ENCODE measurements at regions not wholly inside any gene's neighbourhood (a gene's known extent, or its start where the extent isn't known, plus 50 kb on each side); places are given as distances from the start of the nearest gene placed in this dataset.

DNA sequence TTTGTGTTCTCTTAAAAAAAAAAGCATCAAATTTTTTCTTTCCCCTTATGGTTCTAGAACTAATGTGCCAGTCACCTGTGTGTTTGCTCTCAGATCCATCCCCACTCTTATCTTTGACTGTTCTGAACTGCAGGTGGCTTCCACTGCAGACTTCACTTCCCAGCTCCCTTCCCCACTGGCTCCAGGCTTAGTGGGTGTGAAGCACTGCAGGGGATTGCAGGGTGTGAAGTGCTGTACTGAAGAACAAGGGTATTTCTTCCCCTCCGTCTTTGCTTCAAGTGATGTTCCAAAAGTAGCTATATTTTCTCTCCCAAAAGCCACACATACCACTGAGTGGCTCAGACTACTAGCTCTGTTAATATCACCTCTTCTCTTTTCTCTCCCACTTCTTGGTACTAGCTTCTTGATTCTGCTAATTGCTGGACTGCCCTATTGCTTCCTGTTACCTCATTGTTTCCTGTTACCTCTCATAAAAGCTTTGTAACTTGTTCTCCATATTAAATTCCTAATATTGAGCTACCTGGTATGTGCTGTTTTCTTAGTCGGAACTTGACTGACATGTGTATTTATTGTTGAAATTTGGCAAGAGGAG, 115.4 kb upstream of the PRICKLE1 start:
- Histone ChIP-seq H4K20me1 (ENCODE audit: insufficient read depth, low read length, poor library complexity, severe bottlenecking) (no peaks in the 10 kb centered on the region), H3K4me3 (ENCODE audit: low read length, poor library complexity, severe bottlenecking) (no peak overlapping the region), H3K9me3 (ENCODE audit: insufficient read depth, low read depth, low read length) (no peaks in the 10 kb centered on the region), H3K9me2 (replicated peaks; ENCODE audit: low read depth, low read length) (no peaks in the 10 kb centered on the region), H3F3A (ENCODE audit: low read depth) (no peaks in the 10 kb centered on the region), H3K79me2 (ENCODE audit: insufficient read depth, low read length) (no peaks in the 10 kb centered on the region), H3K36me3 (ENCODE audit: insufficient read depth, low read length) (no peaks in the 10 kb centered on the region), H3K4me1 (ENCODE audit: insufficient read depth, low read length, poor library complexity, severe bottlenecking) (peaks cover 5% of the 10 kb centered on the region), H3K27me3 (ENCODE audit: insufficient read depth, low read length, poor library complexity, severe bottlenecking) (no peaks in the 10 kb centered on the region), H3K4me2 (ENCODE audit: low read depth, low read length, poor library complexity, severe bottlenecking) (no peak overlapping the region), H3K9ac (ENCODE audit: low read depth, low read length, poor library complexity, severe bottlenecking) (no peak overlapping the region), H2AFZ (ENCODE audit: low read length) (no peak overlapping the region)
- no peak for TF ChIP-seq EZH2phosphoT487 (IDR thresholded peaks at IDR 0.05; ENCODE audit: borderline replicate concordance)
- TF ChIP-seq, protein P1, sequence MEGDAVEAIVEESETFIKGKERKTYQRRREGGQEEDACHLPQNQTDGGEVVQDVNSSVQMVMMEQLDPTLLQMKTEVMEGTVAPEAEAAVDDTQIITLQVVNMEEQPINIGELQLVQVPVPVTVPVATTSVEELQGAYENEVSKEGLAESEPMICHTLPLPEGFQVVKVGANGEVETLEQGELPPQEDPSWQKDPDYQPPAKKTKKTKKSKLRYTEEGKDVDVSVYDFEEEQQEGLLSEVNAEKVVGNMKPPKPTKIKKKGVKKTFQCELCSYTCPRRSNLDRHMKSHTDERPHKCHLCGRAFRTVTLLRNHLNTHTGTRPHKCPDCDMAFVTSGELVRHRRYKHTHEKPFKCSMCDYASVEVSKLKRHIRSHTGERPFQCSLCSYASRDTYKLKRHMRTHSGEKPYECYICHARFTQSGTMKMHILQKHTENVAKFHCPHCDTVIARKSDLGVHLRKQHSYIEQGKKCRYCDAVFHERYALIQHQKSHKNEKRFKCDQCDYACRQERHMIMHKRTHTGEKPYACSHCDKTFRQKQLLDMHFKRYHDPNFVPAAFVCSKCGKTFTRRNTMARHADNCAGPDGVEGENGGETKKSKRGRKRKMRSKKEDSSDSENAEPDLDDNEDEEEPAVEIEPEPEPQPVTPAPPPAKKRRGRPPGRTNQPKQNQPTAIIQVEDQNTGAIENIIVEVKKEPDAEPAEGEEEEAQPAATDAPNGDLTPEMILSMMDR (conservative IDR thresholded peaks at IDR 0.05; ENCODE audit: low read length): no peak

DNA sequence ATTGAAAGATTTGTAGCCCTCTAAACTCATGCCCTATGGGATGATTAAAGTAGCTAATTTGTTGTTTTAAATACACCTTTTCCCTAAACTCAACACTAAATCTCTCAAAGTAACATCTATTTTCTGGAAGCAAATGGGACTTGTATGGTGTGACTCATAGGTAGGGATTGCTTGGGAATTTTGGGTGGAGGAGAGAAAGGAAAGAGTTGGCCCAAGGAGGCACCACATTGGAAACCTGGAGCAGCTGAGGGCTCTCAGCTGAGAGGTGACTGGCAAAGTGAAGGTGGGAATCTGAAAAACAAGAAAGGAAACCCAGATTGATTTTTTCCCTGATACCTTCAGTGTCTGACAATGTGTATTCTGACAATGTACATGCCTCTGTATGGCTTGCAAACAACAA, 114.8 kb upstream of the PRICKLE1 start:
- Histone ChIP-seq H3F3A (ENCODE audit: low read depth) (no peaks in the 10 kb centered on the region), H3K36me3 (ENCODE audit: insufficient read depth, low read length) (no peaks in the 10 kb centered on the region), H4K20me1 (ENCODE audit: insufficient read depth, low read length, poor library complexity, severe bottlenecking) (no peaks in the 10 kb centered on the region), H3K4me2 (ENCODE audit: low read depth, low read length, poor library complexity, severe bottlenecking) (no peak overlapping the region), H3K9ac (ENCODE audit: low read depth, low read length, poor library complexity, severe bottlenecking) (no peak overlapping the region), H3K9me2 (replicated peaks; ENCODE audit: low read depth, low read length) (no peaks in the 10 kb centered on the region), H3K79me2 (ENCODE audit: insufficient read depth, low read length) (no peaks in the 10 kb centered on the region), H3K4me3 (ENCODE audit: low read length, poor library complexity, severe bottlenecking) (no peak overlapping the region), H3K27me3 (ENCODE audit: insufficient read depth, low read length, poor library complexity, severe bottlenecking) (no peaks in the 10 kb centered on the region), H2AFZ (ENCODE audit: low read length) (no peak overlapping the region), H3K4me1 (ENCODE audit: insufficient read depth, low read length, poor library complexity, severe bottlenecking) (peaks cover 5% of the 10 kb centered on the region), H3K9me3 (ENCODE audit: insufficient read depth, low read depth, low read length) (no peaks in the 10 kb centered on the region)
- TF ChIP-seq, protein P1 (conservative IDR thresholded peaks at IDR 0.05; ENCODE audit: low read length): no peak
- no peak for TF ChIP-seq EZH2phosphoT487 (IDR thresholded peaks at IDR 0.05; ENCODE audit: borderline replicate concordance)

DNA sequence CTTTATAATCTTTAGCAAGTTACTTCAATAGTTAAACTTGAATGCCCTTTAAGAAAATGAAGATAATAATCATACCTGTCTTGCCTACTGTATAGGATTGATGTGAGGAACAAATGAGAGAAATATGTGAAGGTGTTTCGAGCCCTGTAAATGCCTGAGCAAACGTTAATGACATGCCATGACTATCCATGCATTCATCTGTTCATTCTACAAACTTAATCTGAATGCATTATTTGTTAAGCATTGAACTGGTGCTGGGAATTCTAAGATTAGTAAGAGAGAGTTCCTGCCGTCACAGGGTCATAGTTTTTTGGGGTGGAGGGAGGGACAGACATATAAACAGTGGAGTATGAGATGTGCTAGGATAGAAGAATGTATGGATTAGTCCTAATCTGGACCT, 111.5 kb upstream of the PRICKLE1 start:
- no peaks in the 10 kb centered on the region for H3K27me3 ChIP-seq (ENCODE audit: insufficient read depth, low read length, poor library complexity, severe bottlenecking)
- no peak overlapping the region for H2AFZ ChIP-seq (ENCODE audit: low read length)
- peaks cover 5% of the 10 kb centered on the region for H3K4me1 ChIP-seq (ENCODE audit: insufficient read depth, low read length, poor library complexity, severe bottlenecking)
- H3K79me2 ChIP-seq (ENCODE audit: insufficient read depth, low read length): no peaks in the 10 kb centered on the region
- no peaks in the 10 kb centered on the region for H3K9me2 ChIP-seq (replicated peaks; ENCODE audit: low read depth, low read length)
- H3K9me3 ChIP-seq (ENCODE audit: insufficient read depth, low read depth, low read length): no peaks in the 10 kb centered on the region
- no peak for TF ChIP-seq EZH2phosphoT487 (IDR thresholded peaks at IDR 0.05; ENCODE audit: borderline replicate concordance)
- TF ChIP-seq, protein P1 (conservative IDR thresholded peaks at IDR 0.05; ENCODE audit: low read length): no peak
- H3K36me3 ChIP-seq (ENCODE audit: insufficient read depth, low read length): no peaks in the 10 kb centered on the region
- no peaks in the 10 kb centered on the region for H4K20me1 ChIP-seq (ENCODE audit: insufficient read depth, low read length, poor library complexity, severe bottlenecking)
- no peak overlapping the region for H3K9ac ChIP-seq (ENCODE audit: low read depth, low read length, poor library complexity, severe bottlenecking)
- no peak overlapping the region for H3K4me2 ChIP-seq (ENCODE audit: low read depth, low read length, poor library complexity, severe bottlenecking)
- no peak overlapping the region for H3K4me3 ChIP-seq (ENCODE audit: low read length, poor library complexity, severe bottlenecking)
- H3F3A ChIP-seq (ENCODE audit: low read depth): no peaks in the 10 kb centered on the region
